Peyer's patch (tissue), 4 donors: ENCODE measurements at regions not wholly inside any gene's neighbourhood (a gene's known extent, or its start where the extent isn't known, plus 50 kb on each side); places are given as distances from the start of the nearest gene placed in this dataset.

Source experiments
- CTCF ChIP-seq, 6 experiments: fragments of 450-650 bp in 4 of 6; fragments of 200-600 bp in 2 of 6; sonication (generic) in 1 of 6; IDR thresholded peaks; one replicate each; pipeline ENCODE4 v1.5.1; 2017 to 2019; ENCODE audit warnings: antibody characterized with exemption in 6 of 6, mild to moderate bottlenecking in 3 of 6, moderate library complexity in 1 of 6
- POLR2A ChIP-seq, 2 donors: fragments of 450-650 bp; IDR thresholded peaks; one replicate each; pipeline ENCODE4 v1.5.1; 2017; ENCODE audit warnings: antibody characterized with exemption in 2 of 2, mild to moderate bottlenecking in 2 of 2, moderate library complexity in 2 of 2

GRCh38 chr2:234403751-234404150 lies 93.1 kb downstream of the ARL4C start:
- TF ChIP-seq CTCF (IDR thresholded peaks at IDR 0.05) (no peak), POLR2A (IDR thresholded peaks at IDR 0.05) (no peak)
